ENCODE measurements at regions not wholly inside any gene's neighbourhood (a gene's known extent, or its start where the extent isn't known, plus 50 kb on each side); places are given as distances from the start of the nearest gene placed in this dataset.

DNA sequence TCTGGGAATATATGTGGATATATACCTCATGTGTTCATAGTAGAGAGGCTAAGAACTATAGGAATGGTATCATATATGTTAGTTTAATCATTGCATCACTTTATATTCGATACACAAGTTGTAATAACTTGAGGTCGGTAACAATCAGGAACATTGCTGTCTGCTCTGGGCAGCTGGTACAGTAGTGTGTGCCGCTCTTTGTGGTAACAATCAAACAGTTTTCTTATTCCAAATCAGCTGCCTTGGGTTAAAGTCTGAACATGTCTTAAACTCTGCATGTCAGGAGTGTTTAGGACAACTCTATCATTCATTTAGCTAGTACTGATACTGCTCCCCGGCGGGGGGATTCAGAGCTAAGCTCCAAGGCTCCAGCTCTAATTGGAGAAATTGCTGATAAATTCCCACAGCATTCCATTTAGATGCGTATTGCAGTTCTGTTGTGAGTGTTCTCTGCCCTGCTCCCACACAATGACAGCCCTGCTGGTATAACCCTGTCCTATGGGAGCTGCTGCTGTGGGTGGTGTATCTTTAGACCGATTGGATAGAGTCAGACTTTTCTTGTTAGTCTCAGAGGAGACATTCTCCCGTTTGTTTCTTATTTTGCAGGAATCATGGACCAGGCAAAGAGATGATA lies 707.5 kb upstream of the FZD8 start:
- Histone ChIP-seq H3K9me3 (ENCODE audit: control insufficient read depth, low read depth, low read length) (no peaks in the 10 kb centered on the region), H3K4me1 (ENCODE audit: control insufficient read depth, low read depth, low read length) (no peaks in the 10 kb centered on the region), H3K9ac (ENCODE audit: low read length) (no peak overlapping the region), H3K36me3 (ENCODE audit: control insufficient read depth, low read depth, low read length) (no peaks in the 10 kb centered on the region), H3K27me3 (ENCODE audit: control insufficient read depth, insufficient read depth, low read length) (no peaks in the 10 kb centered on the region), H3K4me3 (ENCODE audit: low read length) (no peak overlapping the region), H3K27ac (ENCODE audit: low read length) (no peak overlapping the region)

DNA sequence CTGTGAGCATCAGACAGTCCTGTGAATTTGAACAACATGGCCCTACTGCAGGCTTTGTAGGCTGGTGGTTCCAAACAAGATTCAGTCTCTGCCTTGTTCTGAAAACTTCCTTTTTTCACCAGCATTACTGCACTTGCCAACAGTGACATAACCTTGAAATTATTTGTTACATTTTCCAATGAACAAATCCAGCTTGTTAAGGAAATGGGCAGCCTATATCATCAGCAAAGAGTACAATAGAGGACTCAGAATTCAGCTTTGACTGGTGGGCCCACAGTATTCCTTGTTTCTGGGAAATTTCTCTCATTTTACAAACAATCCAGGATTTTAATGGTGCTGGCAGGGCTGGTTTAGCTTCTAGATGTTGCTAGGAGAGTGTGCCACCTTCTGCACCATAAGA lies 703.7 kb upstream of the FZD8 start:
- Histone ChIP-seq H3K4me3 (ENCODE audit: low read length) (no peak overlapping the region), H3K9me3 (ENCODE audit: control insufficient read depth, low read depth, low read length) (no peaks in the 10 kb centered on the region), H3K9ac (ENCODE audit: low read length) (no peak overlapping the region), H3K27me3 (ENCODE audit: control insufficient read depth, insufficient read depth, low read length) (no peaks in the 10 kb centered on the region), H3K27ac (ENCODE audit: low read length) (no peak overlapping the region), H3K4me1 (ENCODE audit: control insufficient read depth, low read depth, low read length) (no peaks in the 10 kb centered on the region), H3K36me3 (ENCODE audit: control insufficient read depth, low read depth, low read length) (no peaks in the 10 kb centered on the region)

DNA sequence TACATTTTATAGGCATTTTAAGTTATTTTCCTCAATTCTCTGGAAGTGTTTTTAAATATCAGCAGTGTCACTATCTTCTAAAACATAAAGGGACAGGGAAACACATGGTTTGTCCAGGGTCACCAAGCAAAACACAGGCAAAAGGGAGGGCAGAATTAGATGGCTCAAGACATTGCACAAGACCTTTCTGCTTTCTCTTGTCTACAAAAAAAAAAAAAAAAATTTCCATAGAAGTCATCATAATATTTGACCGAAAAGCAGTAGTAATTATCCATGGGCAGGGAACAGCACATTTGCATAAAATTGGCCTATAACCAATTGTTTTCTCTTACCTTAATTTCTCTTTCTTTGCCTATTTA lies 703.1 kb upstream of the FZD8 start:
- H3K27me3 ChIP-seq (ENCODE audit: control insufficient read depth, insufficient read depth, low read length) = no peaks in the 10 kb centered on the region
- H3K9ac ChIP-seq (ENCODE audit: low read length) = no peak overlapping the region
- H3K4me1 ChIP-seq (ENCODE audit: control insufficient read depth, low read depth, low read length) = no peaks in the 10 kb centered on the region
- no peak overlapping the region for H3K27ac ChIP-seq (ENCODE audit: low read length)
- no peak overlapping the region for H3K4me3 ChIP-seq (ENCODE audit: low read length)
- no peaks in the 10 kb centered on the region for H3K36me3 ChIP-seq (ENCODE audit: control insufficient read depth, low read depth, low read length)
- no peaks in the 10 kb centered on the region for H3K9me3 ChIP-seq (ENCODE audit: control insufficient read depth, low read depth, low read length)

- Histone ChIP-seq H3K9ac (ENCODE audit: low read length) (no peak overlapping the region), H3K27ac (ENCODE audit: low read length) (no peak overlapping the region), H3K36me3 (ENCODE audit: control insufficient read depth, low read depth, low read length) (no peaks in the 10 kb centered on the region), H3K9me3 (ENCODE audit: control insufficient read depth, low read depth, low read length) (no peaks in the 10 kb centered on the region), H3K27me3 (ENCODE audit: control insufficient read depth, insufficient read depth, low read length) (no peaks in the 10 kb centered on the region), H3K4me3 (ENCODE audit: low read length) (no peak overlapping the region), H3K4me1 (ENCODE audit: control insufficient read depth, low read depth, low read length) (no peaks in the 10 kb centered on the region)
Observed at GRCh38 chr10:36344240-36345174, 702.4 kb upstream of the FZD8 start.

GRCh38 chr10:36342781-36343180 lies 700.7 kb upstream of the FZD8 start:
- no peaks in the 10 kb centered on the region for H3K9me3 ChIP-seq (ENCODE audit: control insufficient read depth, low read depth, low read length)
- H3K4me3 ChIP-seq (ENCODE audit: low read length) = no peak overlapping the region
- H3K4me1 ChIP-seq (ENCODE audit: control insufficient read depth, low read depth, low read length) = no peaks in the 10 kb centered on the region
- H3K36me3 ChIP-seq (ENCODE audit: control insufficient read depth, low read depth, low read length) = no peaks in the 10 kb centered on the region
- H3K27me3 ChIP-seq (ENCODE audit: control insufficient read depth, insufficient read depth, low read length) = no peaks in the 10 kb centered on the region
- H3K9ac ChIP-seq (ENCODE audit: low read length) = no peak overlapping the region
- H3K27ac ChIP-seq (ENCODE audit: low read length) = no peak overlapping the region

- no peak overlapping the region for H3K27ac ChIP-seq (ENCODE audit: low read length)
- no peaks in the 10 kb centered on the region for H3K27me3 ChIP-seq (ENCODE audit: control insufficient read depth, insufficient read depth, low read length)
- no peaks in the 10 kb centered on the region for H3K4me1 ChIP-seq (ENCODE audit: control insufficient read depth, low read depth, low read length)
- no peaks in the 10 kb centered on the region for H3K9me3 ChIP-seq (ENCODE audit: control insufficient read depth, low read depth, low read length)
- H3K4me3 ChIP-seq (ENCODE audit: low read length) = no peak overlapping the region
- no peak overlapping the region for H3K9ac ChIP-seq (ENCODE audit: low read length)
- no peaks in the 10 kb centered on the region for H3K36me3 ChIP-seq (ENCODE audit: control insufficient read depth, low read depth, low read length)
Observed at GRCh38 chr10:36341471-36341870, 699.4 kb upstream of the FZD8 start.

DNA sequence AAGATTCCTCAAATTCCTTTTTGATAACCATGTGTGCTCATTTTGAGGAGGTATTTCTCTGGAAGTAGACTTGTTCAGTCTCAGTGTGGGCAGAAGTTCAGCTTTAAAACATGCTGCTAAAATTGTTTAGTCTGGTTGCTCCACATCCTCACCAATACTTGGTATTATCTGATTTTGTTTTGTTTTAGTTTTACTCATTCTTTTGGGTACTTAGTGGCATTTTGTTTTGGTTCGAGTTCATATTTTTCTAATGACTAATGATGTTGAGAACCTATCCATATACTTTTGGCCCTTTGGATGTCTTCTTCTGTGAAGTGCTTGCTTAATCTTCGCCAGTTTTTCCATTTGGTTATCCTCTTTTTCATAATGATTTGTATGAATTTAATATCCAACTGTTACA lies 694.2 kb upstream of the FZD8 start:
- no peak overlapping the region for H3K9ac ChIP-seq (ENCODE audit: low read length)
- no peak overlapping the region for H3K27ac ChIP-seq (ENCODE audit: low read length)
- H3K27me3 ChIP-seq (ENCODE audit: control insufficient read depth, insufficient read depth, low read length) = no peaks in the 10 kb centered on the region
- H3K4me3 ChIP-seq (ENCODE audit: low read length) = no peak overlapping the region
- no peaks in the 10 kb centered on the region for H3K36me3 ChIP-seq (ENCODE audit: control insufficient read depth, low read depth, low read length)
- H3K4me1 ChIP-seq (ENCODE audit: control insufficient read depth, low read depth, low read length) = no peaks in the 10 kb centered on the region
- H3K9me3 ChIP-seq (ENCODE audit: control insufficient read depth, low read depth, low read length) = no peaks in the 10 kb centered on the region

DNA sequence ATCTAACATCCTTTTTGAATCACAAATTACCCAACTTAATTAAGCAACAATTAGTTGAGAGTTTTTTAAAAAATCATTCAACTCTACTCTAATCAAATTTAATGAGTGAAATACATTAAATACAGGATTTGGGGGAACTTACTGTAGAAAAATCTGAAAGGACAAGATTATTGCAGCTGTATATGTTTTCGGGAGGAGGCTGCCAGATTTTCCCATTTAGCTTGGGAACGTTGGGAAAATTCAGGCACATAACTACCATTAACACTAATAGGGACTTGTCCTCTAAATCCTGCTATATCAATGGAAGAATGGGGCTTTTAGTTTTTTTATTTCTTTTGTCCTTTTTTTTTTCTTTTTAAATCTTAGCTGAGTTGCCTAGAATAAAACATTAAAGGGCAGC lies 691.4 kb upstream of the FZD8 start:
- H3K9ac ChIP-seq (ENCODE audit: low read length) = no peak overlapping the region
- no peak overlapping the region for H3K4me3 ChIP-seq (ENCODE audit: low read length)
- no peaks in the 10 kb centered on the region for H3K4me1 ChIP-seq (ENCODE audit: control insufficient read depth, low read depth, low read length)
- no peaks in the 10 kb centered on the region for H3K27me3 ChIP-seq (ENCODE audit: control insufficient read depth, insufficient read depth, low read length)
- H3K9me3 ChIP-seq (ENCODE audit: control insufficient read depth, low read depth, low read length) = no peaks in the 10 kb centered on the region
- H3K27ac ChIP-seq (ENCODE audit: low read length) = no peak overlapping the region
- no peaks in the 10 kb centered on the region for H3K36me3 ChIP-seq (ENCODE audit: control insufficient read depth, low read depth, low read length)

DNA sequence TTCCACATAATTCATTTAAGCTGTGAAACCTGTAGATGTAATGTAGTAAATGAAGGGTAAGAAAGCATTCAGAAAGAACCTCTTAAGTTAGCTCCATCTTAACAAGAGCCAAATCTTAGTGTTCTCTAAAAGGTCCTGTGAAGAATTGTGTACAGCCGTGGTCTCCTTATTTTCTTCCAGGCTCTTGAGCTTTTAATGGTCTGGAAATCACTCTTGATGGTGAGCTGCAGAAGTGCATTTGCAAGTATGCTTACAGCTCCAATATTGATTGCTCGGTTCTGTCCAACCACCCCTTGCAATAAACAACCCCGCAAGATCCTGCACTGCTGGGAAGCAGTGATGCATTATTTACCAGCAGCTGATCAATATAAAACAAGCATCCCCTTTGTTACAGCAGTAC lies 690.8 kb upstream of the FZD8 start:
- Histone ChIP-seq H3K4me3 (ENCODE audit: low read length) (no peak overlapping the region), H3K9me3 (ENCODE audit: control insufficient read depth, low read depth, low read length) (no peaks in the 10 kb centered on the region), H3K36me3 (ENCODE audit: control insufficient read depth, low read depth, low read length) (no peaks in the 10 kb centered on the region)

DNA sequence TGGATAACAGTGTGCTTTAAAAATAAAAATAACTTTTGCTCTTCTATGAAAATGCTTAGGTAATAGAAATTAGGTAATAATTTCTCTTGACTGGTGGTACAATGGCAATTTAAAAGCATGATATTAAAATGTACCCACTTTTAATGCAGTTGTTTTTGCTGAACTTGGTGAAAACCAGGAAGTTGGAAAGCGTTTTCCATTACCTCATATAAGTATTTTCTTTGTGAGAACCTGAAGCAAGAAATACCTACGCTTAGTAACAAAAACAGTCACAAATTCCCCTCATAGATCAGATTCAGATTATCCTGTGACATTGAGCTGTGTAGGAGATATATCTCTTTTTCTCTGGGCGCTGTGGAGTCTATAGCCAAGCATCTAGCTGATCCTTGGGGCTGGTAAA lies 689.0 kb upstream of the FZD8 start:
- no peaks in the 10 kb centered on the region for H3K27me3 ChIP-seq (ENCODE audit: control insufficient read depth, insufficient read depth, low read length)
- H3K4me3 ChIP-seq (ENCODE audit: low read length) = no peak overlapping the region
- no peaks in the 10 kb centered on the region for H3K9me3 ChIP-seq (ENCODE audit: control insufficient read depth, low read depth, low read length)
- no peaks in the 10 kb centered on the region for H3K36me3 ChIP-seq (ENCODE audit: control insufficient read depth, low read depth, low read length)
- H3K27ac ChIP-seq (ENCODE audit: low read length) = no peak overlapping the region
- H3K9ac ChIP-seq (ENCODE audit: low read length) = no peak overlapping the region
- H3K4me1 ChIP-seq (ENCODE audit: control insufficient read depth, low read depth, low read length) = no peaks in the 10 kb centered on the region

More for the DNA sequence above, 690.8 kb upstream of the FZD8 start:
- no peaks in the 10 kb centered on the region for H3K4me1 ChIP-seq (ENCODE audit: control insufficient read depth, low read depth, low read length)
- H3K9ac ChIP-seq (ENCODE audit: low read length) = no peak overlapping the region
- H3K27ac ChIP-seq (ENCODE audit: low read length) = no peak overlapping the region
- H3K27me3 ChIP-seq (ENCODE audit: control insufficient read depth, insufficient read depth, low read length) = no peaks in the 10 kb centered on the region

GRCh38 chr10:36325815-36326214 lies 683.7 kb upstream of the FZD8 start:
- no peaks in the 10 kb centered on the region for H3K4me1 ChIP-seq (ENCODE audit: control insufficient read depth, low read depth, low read length)
- H3K27ac ChIP-seq (ENCODE audit: low read length) = no peak overlapping the region
- H3K36me3 ChIP-seq (ENCODE audit: control insufficient read depth, low read depth, low read length) = no peaks in the 10 kb centered on the region
- H3K9me3 ChIP-seq (ENCODE audit: control insufficient read depth, low read depth, low read length) = no peaks in the 10 kb centered on the region
- no peak overlapping the region for H3K9ac ChIP-seq (ENCODE audit: low read length)
- H3K27me3 ChIP-seq (ENCODE audit: control insufficient read depth, insufficient read depth, low read length) = no peaks in the 10 kb centered on the region
- H3K4me3 ChIP-seq (ENCODE audit: low read length) = no peak overlapping the region

DNA sequence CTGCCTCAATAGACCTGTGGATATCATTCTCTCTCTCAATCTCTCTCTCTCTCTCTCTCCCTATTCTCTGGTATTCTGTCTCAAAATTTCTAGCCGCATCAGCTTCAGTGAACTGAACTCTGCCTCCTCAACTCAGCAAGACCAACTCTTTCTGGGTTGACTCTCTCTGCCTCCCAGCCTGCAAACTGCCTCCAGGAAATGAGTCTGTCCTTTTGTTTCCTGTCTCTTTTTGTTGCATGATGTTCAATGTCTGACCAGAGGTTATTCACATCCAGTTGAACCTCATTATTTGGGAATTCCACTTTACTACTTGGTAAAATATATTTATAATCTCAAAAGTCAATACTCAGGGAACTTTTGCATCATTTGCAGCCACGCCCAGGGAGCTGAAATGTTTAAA lies 682.7 kb upstream of the FZD8 start:
- no peak overlapping the region for H3K9ac ChIP-seq (ENCODE audit: low read length)
- no peaks in the 10 kb centered on the region for H3K36me3 ChIP-seq (ENCODE audit: control insufficient read depth, low read depth, low read length)
- no peaks in the 10 kb centered on the region for H3K27me3 ChIP-seq (ENCODE audit: control insufficient read depth, insufficient read depth, low read length)
- no peak overlapping the region for H3K4me3 ChIP-seq (ENCODE audit: low read length)
- no peak overlapping the region for H3K27ac ChIP-seq (ENCODE audit: low read length)
- no peaks in the 10 kb centered on the region for H3K4me1 ChIP-seq (ENCODE audit: control insufficient read depth, low read depth, low read length)
- no peaks in the 10 kb centered on the region for H3K9me3 ChIP-seq (ENCODE audit: control insufficient read depth, low read depth, low read length)
